HEK293 (cell line): ENCODE measurements at regions not wholly inside any gene's neighbourhood (a gene's known extent, or its start where the extent isn't known, plus 50 kb on each side); places are given as distances from the start of the nearest gene placed in this dataset.

Experiments used
- ATF2 ChIP-seq: fragments of 450-650 bp; formaldehyde crosslinking; IDR thresholded peaks from 2 replicates; pipeline ENCODE4 v1.5.1; 2016; ENCODE audit warnings: missing biosample characterization, missing genetic modification characterization, low read depth
- HOXD13 ChIP-seq: sonication (generic); formaldehyde crosslinking; IDR thresholded peaks from 2 replicates; pipeline ENCODE4 v1.8.0; 2022; ENCODE audit warnings: missing genetic modification reagents, borderline replicate concordance
- INSM2 ChIP-seq: fragments of 450-650 bp; formaldehyde crosslinking; IDR thresholded peaks from 2 replicates; pipeline ENCODE4 v1.5.1; 2016; ENCODE audit warnings: missing biosample characterization, missing genetic modification characterization
- KLF9 ChIP-seq: fragments of 450-650 bp; formaldehyde crosslinking; IDR thresholded peaks from 2 replicates; pipeline ENCODE4 v1.5.1; 2016; ENCODE audit warnings: missing biosample characterization, missing genetic modification characterization, low read depth
- MYNN ChIP-seq: fragments of 450-650 bp; formaldehyde crosslinking; IDR thresholded peaks from 2 replicates; pipeline ENCODE4 v1.5.1; 2016; ENCODE audit warnings: missing biosample characterization, missing genetic modification characterization, borderline replicate concordance
- PRDM6 ChIP-seq: fragments of 450-650 bp; formaldehyde crosslinking; IDR thresholded peaks from 2 replicates; pipeline ENCODE4 v1.5.1; 2017; ENCODE audit warnings: missing biosample characterization, missing genetic modification characterization
- RBAK ChIP-seq: fragments of 450-650 bp; formaldehyde crosslinking; IDR thresholded peaks from 2 replicates; pipeline ENCODE4 v1.5.1; 2016; ENCODE audit warnings: missing biosample characterization, missing genetic modification characterization
- SETDB1 ChIP-seq: IDR thresholded peaks from one replicate; pipeline ENCODE4 v1.6.1; 2017; ENCODE audit warnings: mild to moderate bottlenecking, low read length, moderate library complexity, mixed read lengths; ENCODE audit not compliant: insufficient read length
- ZFHX2 ChIP-seq: fragments of 450-650 bp; formaldehyde crosslinking; conservative IDR thresholded peaks from 2 replicates; pipeline ENCODE4 v1.5.1; 2016; ENCODE audit warnings: missing biosample characterization, missing genetic modification characterization
- ZFP3 ChIP-seq: fragments of 450-650 bp; formaldehyde crosslinking; IDR thresholded peaks from 2 replicates; pipeline ENCODE4 v1.5.1; 2016; ENCODE audit warnings: low read depth, missing biosample characterization, missing genetic modification characterization
- ZNF10 ChIP-seq: fragments of 450-650 bp; formaldehyde crosslinking; IDR thresholded peaks from 2 replicates; pipeline ENCODE4 v1.5.1; 2017; ENCODE audit warnings: missing biosample characterization, missing genetic modification characterization
- ZNF114 ChIP-seq: fragments of 450-650 bp; formaldehyde crosslinking; IDR thresholded peaks from 2 replicates; pipeline ENCODE4 v1.5.0; 2017; ENCODE audit warnings: missing biosample characterization, missing genetic modification characterization
- ZNF16 ChIP-seq: fragments of 450-650 bp; formaldehyde crosslinking; IDR thresholded peaks from 2 replicates; pipeline ENCODE4 v1.5.1; 2016; ENCODE audit warnings: low read depth, missing biosample characterization, missing genetic modification characterization
- ZNF175 ChIP-seq: fragments of 450-650 bp; formaldehyde crosslinking; IDR thresholded peaks from 2 replicates; pipeline ENCODE4 v1.5.1; 2016; ENCODE audit warnings: missing biosample characterization, missing genetic modification characterization
- ZNF18 ChIP-seq: fragments of 450-650 bp; formaldehyde crosslinking; IDR thresholded peaks from 2 replicates; pipeline ENCODE4 v1.5.1; 2016; ENCODE audit warnings: missing biosample characterization, missing genetic modification characterization
- ZNF184 ChIP-seq: fragments of 450-650 bp; IDR thresholded peaks from 2 replicates; pipeline ENCODE4 v1.5.1; 2018; ENCODE audit warnings: missing biosample characterization, mild to moderate bottlenecking, missing genetic modification characterization
- ZNF19 ChIP-seq: fragments of 450-650 bp; formaldehyde crosslinking; IDR thresholded peaks from 2 replicates; pipeline ENCODE4; 2016; ENCODE audit warnings: missing biosample characterization, missing genetic modification characterization, low read depth
- ZNF311 ChIP-seq: fragments of 450-650 bp; formaldehyde crosslinking; IDR thresholded peaks from 2 replicates; pipeline ENCODE4 v1.5.1; 2017; ENCODE audit warnings: missing biosample characterization, missing genetic modification characterization, borderline replicate concordance
- ZNF350 ChIP-seq: fragments of 450-650 bp; formaldehyde crosslinking; IDR thresholded peaks from 2 replicates; pipeline ENCODE4 v1.5.0; 2017; ENCODE audit warnings: missing biosample characterization, mild to moderate bottlenecking, missing genetic modification characterization
- ZNF362 ChIP-seq: fragments of 450-650 bp; formaldehyde crosslinking; IDR thresholded peaks from 2 replicates; pipeline ENCODE4 v1.5.1; 2016; ENCODE audit warnings: missing biosample characterization, missing genetic modification characterization
- ZNF426 ChIP-seq: fragments of 450-650 bp; formaldehyde crosslinking; IDR thresholded peaks from 2 replicates; pipeline ENCODE4 v1.5.1; 2017; ENCODE audit warnings: missing biosample characterization, missing genetic modification characterization, mild to moderate bottlenecking, inconsistent platforms, moderate library complexity
- ZNF449 ChIP-seq: fragments of 450-650 bp; formaldehyde crosslinking; IDR thresholded peaks from 2 replicates; pipeline ENCODE4 v1.5.1; 2017; ENCODE audit warnings: missing biosample characterization, mild to moderate bottlenecking, missing genetic modification characterization, moderate library complexity
- ZNF501 ChIP-seq: fragments of 450-650 bp; formaldehyde crosslinking; IDR thresholded peaks from 2 replicates; pipeline ENCODE4 v1.5.1; 2016; ENCODE audit warnings: missing biosample characterization, missing genetic modification characterization
- ZNF529 ChIP-seq: fragments of 450-650 bp; formaldehyde crosslinking; IDR thresholded peaks from 2 replicates; pipeline ENCODE4 v1.5.1; 2017; ENCODE audit warnings: missing genetic modification characterization, missing biosample characterization; ENCODE audit not compliant: insufficient replicate concordance
- ZNF555 ChIP-seq: fragments of 450-650 bp; formaldehyde crosslinking; conservative IDR thresholded peaks from 2 replicates; pipeline ENCODE4 v1.5.1; 2017; ENCODE audit warnings: missing biosample characterization, mild to moderate bottlenecking, missing genetic modification characterization, inconsistent platforms
- ZNF670 ChIP-seq: fragments of 450-650 bp; formaldehyde crosslinking; IDR thresholded peaks from 2 replicates; pipeline ENCODE4 v1.5.1; 2016; ENCODE audit warnings: missing biosample characterization, missing genetic modification characterization, low read depth
- ZNF785 ChIP-seq: fragments of 450-650 bp; formaldehyde crosslinking; IDR thresholded peaks from 2 replicates; pipeline ENCODE4 v1.5.1; 2016; ENCODE audit warnings: missing biosample characterization, missing genetic modification characterization
- ZNF791 ChIP-seq: fragments of 450-650 bp; formaldehyde crosslinking; IDR thresholded peaks from 2 replicates; pipeline ENCODE4 v1.5.1; 2016; ENCODE audit warnings: missing biosample characterization, missing genetic modification characterization
- ZSCAN4 ChIP-seq: fragments of 450-650 bp; formaldehyde crosslinking; IDR thresholded peaks from 2 replicates; pipeline ENCODE4 v1.5.1; 2017; ENCODE audit warnings: missing biosample characterization, missing genetic modification characterization
- ZXDB ChIP-seq: fragments of 450-650 bp; formaldehyde crosslinking; IDR thresholded peaks from 2 replicates; pipeline ENCODE4 v1.5.1; 2016; ENCODE audit warnings: missing biosample characterization, missing genetic modification characterization

GRCh38 chr6:16851044-16851540 lies 89.8 kb upstream of the ATXN1 start (continued):
- TF ChIP-seq ZNF791 (no peak), ZNF670 (no peak), HOXD13 (CRISPR knock-in tag) (no peak), ZNF311 (tag by site-specific recombination) (no peak), ZNF555 (tag by site-specific recombination) (no peak), ZNF184 (no peak), ZNF10 (tag by site-specific recombination) (peak; percentile 53; the same call in 1 of the 2 replicates), PRDM6 (tag by site-specific recombination) (no peak), ZNF18 (tag by site-specific recombination) (no peak), ZNF785 (tag by site-specific recombination) (no peak), ZNF19 (tag by site-specific recombination) (no peak), ZNF175 (tag by site-specific recombination) (no peak), ZNF449 (tag by site-specific recombination) (no peak), KLF9 (tag by site-specific recombination) (no peak), ZNF362 (tag by site-specific recombination) (no peak), ZXDB (tag by site-specific recombination) (no peak), ZNF16 (tag by site-specific recombination) (no peak), INSM2 (tag by site-specific recombination) (peak; percentile 62; the same call in 1 of the 2 replicates), ZFP3 (no peak), SETDB1 (peak; percentile 65), ATF2 (tag by site-specific recombination) (no peak), RBAK (no peak), ZNF529 (tag by site-specific recombination) (no peak), ZSCAN4 (no peak), ZNF114 (tag by site-specific recombination) (no peak), ZNF350 (tag by site-specific recombination) (no peak), MYNN (tag by site-specific recombination) (no peak), ZFHX2 (tag by site-specific recombination) (no peak), ZNF426 (no peak), ZNF501 (no peak)
